IMR-90 (cell line): ENCODE measurements at regions not wholly inside any gene's neighbourhood (a gene's known extent, or its start where the extent isn't known, plus 50 kb on each side); places are given as distances from the start of the nearest gene placed in this dataset.

Experiments
- ATAC-seq: fragments of 200-7000 bp; cut with Tn5 transposase; 2 replicates; pipeline ENCODE4 v1.9.1; 2020; ENCODE audit warnings: low read depth, mild to moderate bottlenecking, moderate library complexity
- BruUV-seq: library from RNA; stranded (reverse); fragments of 400-500 nt; replicated peaks from 2 replicates; lab custom pipeline; 2021; lab: Mats Ljungman, UMichigan
- CTCF ChIA-PET: fragments of 300-600 bp; formaldehyde crosslinking; extraction: SDS; loops from one replicate; lab custom pipeline; 2021; ENCODE audit warnings: antibody characterized with exemption; lab: Yijun Ruan, JAX
- POLR2A ChIA-PET: fragments of 300-600 bp; sonication (Branson Sonifier 250); formaldehyde crosslinking; loops from one replicate; lab custom pipeline; 2022; ENCODE audit warnings: antibody characterized with exemption; ENCODE audit not compliant: unreplicated experiment; lab: Charles Lee
- DNase-seq: peaks from one replicate; pipeline ENCODE4 v3.0.0; 2013
- H2AFZ ChIP-seq: replicated peaks from 2 replicates; pipeline ENCODE3; 2013; ENCODE audit warnings: low read length, mild to moderate bottlenecking; ENCODE audit not compliant: poor library complexity
- H2AK5ac ChIP-seq: 2 replicates; pipeline ENCODE4 v1.6.1; 2013; ENCODE audit warnings: low read depth, low read length, inconsistent platforms
- H2AK9ac ChIP-seq: replicated peaks from 2 replicates; pipeline ENCODE3; 2013; ENCODE audit warnings: mild to moderate bottlenecking, low read depth, low read length, moderate library complexity; ENCODE audit not compliant: poor library complexity
- H2BK120ac ChIP-seq: 2 replicates; pipeline ENCODE4 v1.6.1; 2013; ENCODE audit warnings: low read depth, low read length, inconsistent platforms
- H2BK15ac ChIP-seq: 3 replicates; pipeline ENCODE4 v1.6.1; 2013; ENCODE audit warnings: low read depth, low read length, inconsistent platforms
- H2BK20ac ChIP-seq: 2 replicates; pipeline ENCODE4 v1.6.1; 2013; ENCODE audit warnings: low read depth, mild to moderate bottlenecking, inconsistent platforms, low read length, moderate library complexity
- H2BK5ac ChIP-seq: 2 replicates; pipeline ENCODE4 v1.6.1; 2013; ENCODE audit warnings: mild to moderate bottlenecking, low read depth, low read length, inconsistent platforms; ENCODE audit not compliant: poor library complexity, severe bottlenecking
- H3K14ac ChIP-seq: replicated peaks from 2 replicates; pipeline ENCODE4 v1.6.1; 2013; ENCODE audit warnings: low read depth, low read length, inconsistent platforms
- H3K18ac ChIP-seq: 2 replicates; pipeline ENCODE4 v1.6.1; 2013; ENCODE audit warnings: low read depth, low read length, control low read depth
- H3K23ac ChIP-seq: 2 replicates; pipeline ENCODE4 v1.6.1; 2013; ENCODE audit warnings: low read depth, low read length, inconsistent platforms
- H3K27ac ChIP-seq: 2 replicates; pipeline ENCODE4 v1.5.1; 2013; ENCODE audit warnings: mild to moderate bottlenecking, control low read depth, low read length; ENCODE audit not compliant: insufficient read depth
- H3K27me3 ChIP-seq: 2 replicates; pipeline ENCODE4 v1.6.1; 2013; ENCODE audit warnings: low read length; ENCODE audit not compliant: control insufficient read depth, insufficient read depth
- H3K36me3 ChIP-seq: 2 replicates; pipeline ENCODE4 v1.6.1; 2013; ENCODE audit warnings: low read length, mixed read lengths; ENCODE audit not compliant: control insufficient read depth, insufficient read depth
- H3K4ac ChIP-seq: 2 replicates; pipeline ENCODE4 v1.6.1; 2013; ENCODE audit warnings: low read depth, low read length, inconsistent platforms
- H3K4me1 ChIP-seq: 2 replicates; pipeline ENCODE4 v1.6.1; 2013; ENCODE audit warnings: low read length, mixed read lengths; ENCODE audit not compliant: control insufficient read depth, insufficient read depth
- H3K4me2 ChIP-seq: 2 replicates; pipeline ENCODE4 v1.6.1; 2013; ENCODE audit warnings: low read depth, mild to moderate bottlenecking, control low read depth, low read length, moderate library complexity
- H3K4me3 ChIP-seq: 2 replicates; pipeline ENCODE4 v1.5.1; 2013; ENCODE audit warnings: low read depth, mild to moderate bottlenecking, control low read depth, low read length, moderate library complexity; ENCODE audit not compliant: insufficient read depth
- H3K56ac ChIP-seq: 2 replicates; pipeline ENCODE4 v1.6.1; 2013; ENCODE audit warnings: low read length, inconsistent platforms; ENCODE audit not compliant: insufficient read depth; ENCODE audit errors: extremely low read depth
- H3K79me1 ChIP-seq, 2 experiments: 2 replicates each; pipeline ENCODE4 v1.6.1; 2013; ENCODE audit warnings: low read length in 2 of 2, inconsistent platforms in 1 of 2, low read depth in 1 of 2
- H3K9ac ChIP-seq: 2 replicates; pipeline ENCODE4 v1.6.1; 2013; ENCODE audit warnings: low read depth, low read length, control low read depth
- H3K9me1 ChIP-seq: 2 replicates; pipeline ENCODE4 v1.6.1; 2013; ENCODE audit warnings: low read length, inconsistent platforms; ENCODE audit not compliant: insufficient read depth
- H3K9me3 ChIP-seq: 2 replicates; pipeline ENCODE4 v1.6.1; 2013; ENCODE audit warnings: low read length; ENCODE audit not compliant: control insufficient read depth, insufficient read depth
- H4K20me1 ChIP-seq: 2 replicates; pipeline ENCODE4 v1.6.1; 2013; ENCODE audit warnings: low read length, inconsistent platforms; ENCODE audit not compliant: insufficient read depth
- H4K5ac ChIP-seq: 2 replicates; pipeline ENCODE4 v1.6.1; 2013; ENCODE audit warnings: mild to moderate bottlenecking, low read depth, low read length, control low read depth
- H4K8ac ChIP-seq, 2 experiments: 2 replicates each; pipeline ENCODE4 v1.6.1; 2013; ENCODE audit warnings: low read depth in 2 of 2, low read length in 2 of 2, control low read depth in 1 of 2, inconsistent platforms in 1 of 2
- H4K91ac ChIP-seq: 2 replicates; pipeline ENCODE4 v1.6.1; 2013; ENCODE audit warnings: low read depth, low read length, inconsistent platforms; ENCODE audit not compliant: insufficient read depth
- BHLHE40 ChIP-seq: fragments of 150-350 bp; IDR thresholded peaks from 2 replicates; pipeline ENCODE4 v1.6.1; 2016; ENCODE audit warnings: mild to moderate bottlenecking, low read depth, low read length
- CEBPB ChIP-seq: IDR thresholded peaks from 2 replicates; pipeline ENCODE4 v1.6.1; 2012; ENCODE audit warnings: low read depth, low read length, improper control_type of control experiment
- CHD1 ChIP-seq: IDR thresholded peaks from 2 replicates; pipeline ENCODE4 v1.6.1; 2012; ENCODE audit warnings: low read depth, low read length, improper control_type of control experiment
- CTCF ChIP-seq: conservative IDR thresholded peaks from 2 replicates; pipeline ENCODE4 v1.5.1; 2012; ENCODE audit warnings: mild to moderate bottlenecking, low read depth, low read length, improper control_type of control experiment
- ELK1 ChIP-seq: fragments of 150-350 bp; IDR thresholded peaks from 2 replicates; pipeline ENCODE4 v1.6.1; 2016; ENCODE audit warnings: low read depth, mild to moderate bottlenecking, low read length, moderate library complexity, borderline replicate concordance
- FOS ChIP-seq: fragments of 150-350 bp; IDR thresholded peaks from 2 replicates; pipeline ENCODE4 v1.6.1; 2016; ENCODE audit warnings: low read depth, low read length
- MAFK ChIP-seq: IDR thresholded peaks from 2 replicates; pipeline ENCODE4 v1.6.1; 2012; ENCODE audit warnings: low read depth, low read length, improper control_type of control experiment
- MAZ ChIP-seq: IDR thresholded peaks from 2 replicates; pipeline ENCODE4 v1.6.1; 2012; ENCODE audit warnings: low read depth, mild to moderate bottlenecking, low read length, improper control_type of control experiment, moderate library complexity, borderline replicate concordance
- MXI1 ChIP-seq: IDR thresholded peaks from 2 replicates; pipeline ENCODE4 v1.6.1; 2012; ENCODE audit warnings: low read depth, mild to moderate bottlenecking, low read length, moderate library complexity, borderline replicate concordance
- NFE2L2 ChIP-seq: fragments of 150-350 bp; IDR thresholded peaks from 2 replicates; pipeline ENCODE4 v1.6.1; 2016; ENCODE audit warnings: low read depth, mild to moderate bottlenecking, low read length
- POLR2A ChIP-seq: IDR thresholded peaks from 2 replicates; pipeline ENCODE4 v1.6.1; 2012; ENCODE audit warnings: mild to moderate bottlenecking, low read depth, low read length
- RAD21 ChIP-seq: IDR thresholded peaks from 2 replicates; pipeline ENCODE4 v1.6.1; 2012; ENCODE audit warnings: low read length, improper control_type of control experiment
- RCOR1 ChIP-seq: IDR thresholded peaks from 2 replicates; pipeline ENCODE4 v1.6.1; 2012; ENCODE audit warnings: mild to moderate bottlenecking, low read length, improper control_type of control experiment; ENCODE audit not compliant: insufficient replicate concordance
- RFX5 ChIP-seq: IDR thresholded peaks from 2 replicates; pipeline ENCODE4 v1.8.0; 2012; ENCODE audit warnings: low read depth, mild to moderate bottlenecking, low read length, moderate library complexity
- SMC3 ChIP-seq: fragments of 150-350 bp; IDR thresholded peaks from 2 replicates; pipeline ENCODE4 v1.6.1; 2016; ENCODE audit warnings: low read depth, mild to moderate bottlenecking, antibody characterized with exemption, low read length, moderate library complexity
- USF2 ChIP-seq: fragments of 150-350 bp; IDR thresholded peaks from 2 replicates; pipeline ENCODE4 v1.6.1; 2017; ENCODE audit warnings: mild to moderate bottlenecking, antibody characterized with exemption, low read length, low read depth
- WGBS, 2 experiments: methylation state at CpG; one replicate each; pipeline versions ENCODE4 v1.1.5 to v1.1.7; 2013; ENCODE audit warnings: missing lambda C conversion rate in 2 of 2; ENCODE audit not compliant: insufficient read length in 1 of 2; ENCODE audit errors: extremely low coverage in 2 of 2; 5-methylcytosine and 5-hydroxymethylcytosine counted together
- dilution Hi-C: fragments of 300-500 bp; cut with HindIII; formaldehyde crosslinking; loops from one replicate; pipeline ENCODE4 v1.14.3; 2018; ENCODE audit warnings: low sequenced_read_pairs; ENCODE audit not compliant: unreplicated experiment
- in situ Hi-C: fragments of 300-500 bp; cut with MboI; formaldehyde crosslinking; loops from 3 replicates; pipeline ENCODE4 v1.14.3; 2019; ENCODE audit warnings: low sequenced_read_pairs, inconsistent platforms, mixed read lengths
- intact Hi-C: fragments of 100-400 bp; cut with micrococcal nuclease; formaldehyde crosslinking; loops from 2 replicates; pipeline ENCODE4 v1.10.0; 2022

DNA sequence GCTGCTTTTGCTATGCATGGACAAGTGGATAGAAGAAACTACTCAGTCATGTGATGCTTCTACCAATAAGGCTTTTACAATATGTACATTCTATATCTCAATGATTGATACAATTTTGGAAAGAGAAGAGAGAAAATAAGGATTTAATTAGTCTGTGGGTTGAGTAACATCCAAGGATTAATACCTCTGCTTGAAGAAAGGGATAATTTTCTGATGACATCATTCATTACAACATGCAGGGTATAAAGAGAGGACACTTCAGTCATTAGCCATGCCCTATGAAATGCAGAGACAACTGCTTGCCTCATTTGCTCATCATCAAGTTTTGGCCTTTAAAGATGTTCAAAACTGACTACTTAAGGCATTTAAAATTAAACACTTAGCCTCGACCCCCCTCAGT lies 237.3 kb downstream of the AHR start:
- H3K27ac ChIP-seq: no peak overlapping the region
- H3K4me3 ChIP-seq: no peak overlapping the region
- in situ Hi-C loops: no loop called here
- no peak overlapping the region for H4K8ac ChIP-seq
- ChIA-PET CTCF (no interaction called here), POLR2A (no interaction called here)
- TF ChIP-seq FOS (no peak), USF2 (no peak), MAZ (no peak), CHD1 (no peak), CEBPB (no peak), MAFK (no peak), ELK1 (no peak), RAD21 (no peak), NFE2L2 (no peak), RFX5 (no peak), BHLHE40 (no peak), POLR2A (no peak), SMC3 (no peak), RCOR1 (no peak), MXI1 (no peak), CTCF (no peak)
- H3K36me3 ChIP-seq: no peaks in the 10 kb centered on the region
- H3K27me3 ChIP-seq: no peaks in the 10 kb centered on the region
- no peak overlapping the region for H3K18ac ChIP-seq
- no peak overlapping the region for H2AK5ac ChIP-seq
- no peak overlapping the region for H2AK9ac ChIP-seq
- DNase-seq (peak; percentile 53), ATAC-seq (no peak)
- no peak overlapping the region for H3K56ac ChIP-seq
- peaks cover 7% of the 10 kb centered on the region for H3K4me1 ChIP-seq
- no TSS peak for BruUV-seq
- H2AFZ ChIP-seq: no peak overlapping the region
- H3K4ac ChIP-seq: no peak overlapping the region
- no peak overlapping the region for H2BK120ac ChIP-seq
- WGBS, 2 experiments: no CpG with 5 or more reads among the region's 1 CpG
- dilution Hi-C loops: no loop called here
- H2BK20ac ChIP-seq: no peak overlapping the region
- H4K5ac ChIP-seq: no peak overlapping the region
- H3K23ac ChIP-seq: no peak overlapping the region
- intact Hi-C loops: loop anchor here (10.0 kb wide), 1 partner anchor 551 kb away; no protein-coding TSS in a partner anchor
- H3K9me3 ChIP-seq: no peaks in the 10 kb centered on the region
- no peak overlapping the region for H3K9ac ChIP-seq
- no peak overlapping the region for H4K91ac ChIP-seq
- no peaks in the 10 kb centered on the region for H3K79me1 ChIP-seq
- H2BK15ac ChIP-seq: no peak overlapping the region
- no peak overlapping the region for H2BK5ac ChIP-seq
- no peak overlapping the region for H3K14ac ChIP-seq
- peaks cover 6% of the 10 kb centered on the region; the same call in 1 of the 2 replicates for H3K9me1 ChIP-seq
- H4K20me1 ChIP-seq: no peaks in the 10 kb centered on the region
- H3K4me2 ChIP-seq: no peak overlapping the region
